ENCODE measurements at regions not wholly inside any gene's neighbourhood (a gene's known extent, or its start where the extent isn't known, plus 50 kb on each side); places are given as distances from the start of the nearest gene placed in this dataset.

GRCh38 chr5:38755181-38755580, 90.6 kb upstream of the OSMR start:
- DNase-seq, result no peak

- no peak for DNase-seq
These were observed 89.7 kb upstream of the OSMR start for GRCh38 chr5:38756068-38756467.

GRCh38 chr5:38757451-38758245, 88.2 kb upstream of the OSMR start:
- no peak for DNase-seq

GRCh38 chr5:38758774-38759600, 86.8 kb upstream of the OSMR start:
- peak; percentile 54 for DNase-seq

- DNase-seq, result no peak
These were observed 80.8 kb upstream of the OSMR start for GRCh38 chr5:38764937-38765391.

GRCh38 chr5:38765399-38765861, 80.4 kb upstream of the OSMR start:
- DNase-seq, result no peak

- no peak for DNase-seq
These were observed 79.7 kb upstream of the OSMR start for GRCh38 chr5:38766151-38766550.

GRCh38 chr5:38768412-38769211, 77.2 kb upstream of the OSMR start:
- DNase-seq, result no peak

- no peak for DNase-seq
These were observed 73.3 kb upstream of the OSMR start for GRCh38 chr5:38772471-38772870.

- no peak for DNase-seq
These were observed 70.5 kb upstream of the OSMR start for GRCh38 chr5:38775218-38775840.

GRCh38 chr5:38776149-38776896, 69.5 kb upstream of the OSMR start:
- no peak for DNase-seq

- no peak for DNase-seq
These were observed 68.7 kb upstream of the OSMR start for GRCh38 chr5:38777111-38777510.

- DNase-seq, result no peak
These were observed 65.5 kb upstream of the OSMR start for GRCh38 chr5:38780316-38780715.

GRCh38 chr5:38780945-38781344, 64.9 kb upstream of the OSMR start:
- no peak for DNase-seq

- DNase-seq, result no peak
These were observed 63.5 kb upstream of the OSMR start for GRCh38 chr5:38782180-38782835.

- peak; percentile 100 for DNase-seq
These were observed 62.7 kb upstream of the OSMR start for GRCh38 chr5:38783011-38783561.

GRCh38 chr5:38789134-38789533, 56.7 kb upstream of the OSMR start:
- no peak for DNase-seq

- DNase-seq, result no peak
These were observed 56.0 kb upstream of the OSMR start for GRCh38 chr5:38789777-38790176.

- DNase-seq, result no peak
These were observed 55.5 kb upstream of the OSMR start for GRCh38 chr5:38790268-38790667.

GRCh38 chr5:38790891-38791290, 54.9 kb upstream of the OSMR start:
- no peak for DNase-seq

- DNase-seq, result peak; percentile 93
These were observed 52.7 kb upstream of the OSMR start for GRCh38 chr5:38793099-38793498.

Data from DMS153 (cell line).